Erythroblast (primary cell): ENCODE measurements at regions not wholly inside any gene's neighbourhood (a gene's known extent, or its start where the extent isn't known, plus 50 kb on each side); places are given as distances from the start of the nearest gene placed in this dataset.
"Not testable (repeated sequence)": the region's sequence is repeated elsewhere in the genome, so short reads cannot be mapped to it uniquely, and the experiment has no call there.

ENCODE experiments used
- DNase-seq, 2 experiments: peaks; one replicate each; lab custom pipeline; 2025; lab: John Stamatoyannopoulos, UW
- GATA1 ChIP-seq: IDR thresholded peaks from 2 replicates; pipeline ENCODE4 v1.6.1; 2011; ENCODE audit warnings: low read depth, mild to moderate bottlenecking, control low read depth, low read length, moderate library complexity
- POLR2A ChIP-seq: IDR thresholded peaks from 2 replicates; pipeline ENCODE4 v1.6.1; 2011; ENCODE audit warnings: mild to moderate bottlenecking, low read length

- TF ChIP-seq GATA1 (no peak), POLR2A (no peak)
- no peak for DNase-seq
These were observed 918.1 kb upstream of the MBL2 start for GRCh38 chr10:53690524-53691240.

GRCh38 chr10:53687800-53688199, 915.2 kb upstream of the MBL2 start:
- no peak for DNase-seq
- TF ChIP-seq GATA1 (no peak), POLR2A (no peak)

DNA sequence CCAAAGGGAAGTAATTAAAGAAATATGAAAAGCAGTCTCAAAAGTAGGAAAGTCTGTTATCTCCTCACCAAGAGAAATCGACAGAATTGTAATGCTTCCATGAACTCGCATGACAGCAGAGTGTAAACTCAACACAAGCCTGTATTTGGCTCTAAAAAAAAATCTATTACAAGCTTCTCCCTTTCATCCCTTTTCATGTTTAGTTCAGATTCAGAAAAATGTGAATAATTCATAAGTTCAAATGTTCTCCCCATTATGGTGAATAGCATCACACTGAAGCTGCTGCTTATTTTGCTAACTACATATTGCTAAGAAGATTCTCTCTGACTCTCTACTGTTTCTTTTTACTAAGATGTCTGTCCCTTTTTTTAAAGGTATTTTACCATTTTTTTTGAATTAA, 910.3 kb upstream of the MBL2 start:
- TF ChIP-seq GATA1, result no peak
- DNase-seq, result no peak

DNA sequence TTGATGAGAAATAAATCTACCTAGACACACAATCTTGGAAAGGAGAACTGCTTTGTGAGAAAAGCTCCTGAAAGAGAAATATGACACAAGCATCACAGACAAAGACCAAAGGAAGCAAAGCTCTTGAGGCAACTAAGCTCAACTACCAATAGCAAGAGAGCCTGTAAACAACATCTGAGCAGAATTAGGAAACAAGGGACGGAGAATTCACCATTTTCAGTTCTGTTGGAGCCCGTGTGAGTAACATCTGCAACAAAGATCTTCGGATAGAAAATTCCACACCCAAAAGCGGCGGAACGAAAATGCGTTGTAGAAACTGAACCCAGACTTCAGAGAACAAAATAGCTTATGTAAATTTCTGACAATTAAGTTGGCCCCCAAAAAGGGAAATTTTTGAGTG, 909.9 kb upstream of the MBL2 start:
- TF ChIP-seq GATA1 (no peak), POLR2A (no peak)
- no peak for DNase-seq

DNA sequence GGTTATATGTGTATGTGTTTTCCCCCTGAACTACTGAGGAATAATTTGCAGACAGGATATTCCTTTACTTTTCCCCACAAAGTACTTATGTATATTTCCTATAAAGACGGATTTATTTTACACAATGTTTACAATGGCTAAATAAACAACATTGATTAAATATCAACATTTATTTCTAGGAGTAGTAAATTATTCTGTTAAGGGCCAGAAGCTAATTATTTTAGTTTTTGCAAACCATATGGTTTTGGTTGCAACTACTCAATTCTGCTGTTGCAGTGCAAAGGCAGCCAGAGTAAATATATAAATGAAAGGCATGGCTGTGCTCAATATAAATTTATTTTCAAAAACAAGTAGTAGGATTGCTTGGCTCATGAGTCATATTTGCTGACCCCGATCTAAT, 907.1 kb upstream of the MBL2 start:
- TF ChIP-seq POLR2A, result no peak
- no peak for TF ChIP-seq GATA1

DNA sequence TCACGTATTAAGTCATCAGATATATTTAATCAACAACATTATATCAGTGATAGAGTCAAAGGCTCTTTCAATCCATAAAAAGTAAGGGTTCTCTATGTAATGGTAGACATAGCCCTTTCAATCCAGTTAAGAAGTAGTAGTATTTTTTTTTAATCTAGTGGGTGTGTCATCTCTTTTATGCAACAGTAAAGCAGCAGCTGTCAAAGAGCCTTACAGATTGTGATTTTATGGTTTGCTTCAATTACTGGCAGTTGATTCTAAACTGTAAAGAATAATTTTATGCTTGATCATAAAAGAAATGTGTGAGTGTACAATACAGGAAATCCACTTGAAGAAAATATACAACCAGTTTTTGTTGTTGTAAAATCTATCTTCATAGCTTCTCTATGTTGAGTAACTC, 902.6 kb upstream of the MBL2 start:
- TF ChIP-seq GATA1 (no peak), POLR2A (no peak)
- DNase-seq, result no peak

More for the DNA sequence above, 907.1 kb upstream of the MBL2 start:
- DNase-seq, result no peak

- DNase-seq, result no peak
- TF ChIP-seq POLR2A (no peak), GATA1 (no peak)
These were observed 894.5 kb upstream of the MBL2 start for GRCh38 chr10:53667063-53667462.

DNA sequence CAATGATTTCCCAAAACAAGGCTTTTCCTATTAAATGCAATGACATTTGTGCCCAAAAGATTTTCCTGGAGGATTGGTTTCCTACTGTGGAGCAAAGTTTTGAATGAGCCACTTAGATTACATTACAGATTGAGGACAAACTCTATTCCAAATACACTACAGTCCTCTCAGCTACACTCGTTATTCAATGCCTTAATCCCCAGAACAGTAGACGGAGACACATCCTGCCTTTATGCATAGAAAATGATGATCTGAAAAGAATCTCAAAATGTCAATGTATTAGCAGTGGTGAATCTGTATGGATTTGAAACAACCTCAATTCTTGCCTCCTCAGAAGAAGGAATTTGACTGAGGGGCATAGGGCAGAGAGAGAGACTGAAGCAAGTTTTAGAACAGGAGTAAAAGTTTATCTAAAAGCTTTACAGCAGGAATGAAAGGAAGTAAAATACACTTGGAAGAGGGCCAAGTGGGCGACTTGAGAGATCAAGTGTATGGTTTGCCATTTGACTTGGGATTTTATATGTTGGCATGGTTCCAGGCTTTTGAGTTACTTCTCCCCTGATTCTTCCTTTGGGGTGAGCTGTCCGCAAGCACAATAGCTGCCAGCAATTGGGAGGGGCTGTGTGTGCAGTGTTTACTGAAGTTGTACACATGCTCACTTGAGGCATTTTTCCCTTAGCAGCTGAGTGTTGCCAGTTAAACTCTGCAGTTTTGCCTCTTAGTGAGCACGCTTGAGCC, 891.9 kb upstream of the MBL2 start:
- TF ChIP-seq POLR2A (no peak), GATA1 (no peak)
- no peak for DNase-seq

- TF ChIP-seq POLR2A (no peak), GATA1 (no peak)
- DNase-seq, result no peak
These were observed 878.2 kb upstream of the MBL2 start for GRCh38 chr10:53650794-53651193.

DNA sequence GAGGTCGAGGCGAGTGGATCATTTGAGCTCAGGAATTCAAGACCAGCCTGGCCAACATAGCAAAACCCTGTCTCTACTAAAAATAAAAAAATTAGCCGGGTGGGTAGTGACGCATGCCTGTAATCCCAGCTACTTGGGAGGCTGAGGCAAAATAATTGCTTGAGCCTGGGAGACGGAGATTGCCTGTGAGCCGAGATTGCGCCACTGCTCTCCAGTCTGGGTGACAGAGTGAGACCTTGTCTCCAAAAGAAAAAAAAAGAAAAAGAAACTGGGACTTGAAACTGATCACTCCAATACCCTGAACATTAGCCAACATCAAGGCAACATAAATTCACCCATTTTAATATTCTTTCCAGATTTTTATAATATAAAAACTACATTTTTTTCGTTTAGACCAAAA, 874.6 kb upstream of the MBL2 start:
- DNase-seq, result not testable (repeated sequence)

- no peak for DNase-seq
- TF ChIP-seq POLR2A (no peak), GATA1 (no peak)
These were observed 873.9 kb upstream of the MBL2 start for GRCh38 chr10:53646525-53646924.

DNA sequence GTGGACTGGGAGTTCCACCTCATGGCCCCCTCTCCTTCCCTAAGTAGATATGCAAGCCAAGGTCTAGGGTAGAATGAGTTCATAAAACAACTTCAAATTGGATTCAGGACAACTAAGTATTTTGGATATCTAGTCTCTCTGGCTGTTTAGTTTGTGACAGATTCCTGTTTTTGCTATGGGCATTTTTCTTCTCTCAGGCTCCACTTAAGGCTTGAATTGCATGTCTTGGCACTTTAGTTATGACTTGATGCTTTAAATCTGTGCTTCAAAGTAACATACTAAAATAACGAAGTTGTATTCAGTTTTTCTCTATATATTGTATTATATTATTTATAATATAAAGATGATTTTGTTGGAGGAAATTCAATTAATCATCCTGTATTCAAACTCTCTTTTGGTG, 873.4 kb upstream of the MBL2 start:
- no peak for DNase-seq
- TF ChIP-seq POLR2A (no peak), GATA1 (no peak)

DNA sequence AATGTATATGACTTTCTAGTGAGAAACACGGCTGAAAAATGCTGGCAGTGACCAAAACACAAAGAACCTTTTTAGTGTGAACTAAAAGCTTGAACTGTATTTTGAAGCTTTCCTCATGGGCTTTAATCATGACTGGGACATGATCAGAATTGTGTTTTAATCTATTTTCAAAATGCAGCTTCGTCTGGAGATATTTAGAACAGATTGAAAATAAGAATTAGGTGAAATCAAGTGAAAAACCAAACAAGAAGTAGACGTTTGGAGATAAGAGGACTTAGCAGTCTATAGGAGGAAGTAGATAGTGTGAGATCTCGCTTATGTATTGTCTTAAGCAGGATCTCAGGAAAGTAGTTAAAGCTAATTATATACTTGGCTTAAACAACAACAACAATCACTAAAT, 865.4 kb upstream of the MBL2 start:
- TF ChIP-seq GATA1, result no peak
- TF ChIP-seq POLR2A, result no peak
- DNase-seq, result no peak

DNA sequence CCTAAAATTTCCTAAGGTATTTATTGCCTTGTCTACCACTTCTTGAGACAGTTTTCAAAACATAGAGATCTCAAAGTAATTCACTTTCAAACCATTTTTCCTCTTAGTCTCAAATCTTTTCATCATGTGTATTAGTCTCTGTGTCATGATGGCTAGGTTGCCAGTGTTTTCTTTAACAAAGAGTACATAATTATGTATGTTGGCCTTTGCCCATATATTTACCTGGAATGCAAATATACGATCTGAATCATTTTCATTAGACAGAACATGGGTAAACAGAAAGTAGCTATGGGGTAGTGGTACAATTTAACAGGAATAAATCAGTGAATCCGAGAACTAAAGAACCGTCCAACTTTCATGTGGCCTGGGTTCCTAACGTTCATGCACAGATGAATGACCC, 852.1 kb upstream of the MBL2 start:
- no peak for DNase-seq
- TF ChIP-seq GATA1 (no peak), POLR2A (no peak)

DNA sequence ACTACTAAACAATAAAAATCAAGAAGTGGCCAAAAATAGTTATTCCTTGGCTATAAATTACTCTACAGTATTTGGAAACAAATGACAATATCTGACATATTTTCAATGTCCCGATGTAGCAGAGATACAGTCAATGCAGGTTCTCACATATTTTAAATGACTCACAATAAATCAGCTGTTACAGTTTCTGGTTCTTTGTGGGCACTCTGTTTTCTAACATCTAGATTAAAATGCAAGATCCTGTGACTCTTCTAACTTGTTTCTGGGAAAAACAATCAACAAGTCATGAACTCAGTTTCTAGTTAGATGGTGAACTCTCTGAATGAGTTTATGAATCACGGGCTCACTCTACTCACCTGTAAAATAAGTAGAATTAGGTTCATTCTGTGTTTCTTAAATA, 849.6 kb upstream of the MBL2 start:
- TF ChIP-seq POLR2A, result no peak
- TF ChIP-seq GATA1, result no peak
- DNase-seq, result no peak
